Activated naive CD4-positive, alpha-beta T cell treated with anti-CD3 and anti-CD28 coated beads, Interleukin-2, amount 50 U/mL, for 72 hours (primary cell): ENCODE measurements at regions not wholly inside any gene's neighbourhood (a gene's known extent, or its start where the extent isn't known, plus 50 kb on each side); places are given as distances from the start of the nearest gene placed in this dataset.
"Not testable (repeated sequence)": the region's sequence is repeated elsewhere in the genome, so short reads cannot be mapped to it uniquely, and the experiment has no call there.

ENCODE experiments used
- ATAC-seq, 2 donors: fragments of 150-1000 bp; cut with Tn5 transposase; 2 replicates each; pipeline ENCODE4 v1.10.0; 2021; ENCODE audit warnings: mild to moderate bottlenecking in 2 of 2, moderate library complexity in 2 of 2
- DNase-seq, 2 donors: peaks; one replicate each; pipeline ENCODE4 v3.0.0; 2021 to 2022; ENCODE audit warnings: low spot score in 2 of 2
- H3K27ac Mint-ChIP-seq, 2 donors: one replicate each; pipeline ENCODE4 v1.8.0; 2022; ENCODE audit warnings: mild to moderate bottlenecking in 2 of 2, mixed read lengths in 2 of 2
- H3K36me3 Mint-ChIP-seq, 2 donors: one replicate each; pipeline ENCODE4 v1.8.0; 2022; ENCODE audit warnings: mixed read lengths in 2 of 2
- H3K9me3 Mint-ChIP-seq, 2 donors: one replicate each; pipeline ENCODE4 v1.8.0; 2022; ENCODE audit warnings: mixed read lengths in 2 of 2

GRCh38 chr4:189658259-189658658 lies 282.4 kb upstream of the FRG1 start:
- not testable (repeated sequence) for H3K36me3 Mint-ChIP-seq, H3K9me3 Mint-ChIP-seq, DNase-seq, H3K27ac Mint-ChIP-seq, ATAC-seq

- not testable (repeated sequence) for H3K27ac Mint-ChIP-seq, H3K36me3 Mint-ChIP-seq, ATAC-seq, DNase-seq, H3K9me3 Mint-ChIP-seq
Observed at GRCh38 chr4:189658831-189659230, 281.8 kb upstream of the FRG1 start.

GRCh38 chr4:189659287-189659686 lies 281.4 kb upstream of the FRG1 start:
- DNase-seq (no peak), ATAC-seq (peak in 1 of 2 donors; percentile 61)
- H3K27ac Mint-ChIP-seq: no peak overlapping the region
- H3K9me3 Mint-ChIP-seq: peaks cover 0 to 3% of the 10 kb centered on the region in 2 donors
- no peaks in the 10 kb centered on the region for H3K36me3 Mint-ChIP-seq

- Mint-ChIP-seq H3K36me3 (no peaks in the 10 kb centered on the region), H3K27ac (no peak overlapping the region), H3K9me3 (peaks cover 0 to 3% of the 10 kb centered on the region in 2 donors)
- no peak for ATAC-seq
- DNase-seq: no peak
Observed at GRCh38 chr4:189660722-189661360, 279.8 kb upstream of the FRG1 start.

- H3K36me3 Mint-ChIP-seq: no peaks in the 10 kb centered on the region
- H3K27ac Mint-ChIP-seq: no peak overlapping the region
- ATAC-seq (no peak), DNase-seq (no peak)
- no peaks in the 10 kb centered on the region for H3K9me3 Mint-ChIP-seq
Observed at GRCh38 chr4:189664693-189665250, 275.9 kb upstream of the FRG1 start.

- not testable (repeated sequence) for H3K36me3 Mint-ChIP-seq, H3K27ac Mint-ChIP-seq, DNase-seq, ATAC-seq, H3K9me3 Mint-ChIP-seq
Observed at GRCh38 chr4:189665712-189666305, 274.9 kb upstream of the FRG1 start.

- not testable (repeated sequence) for DNase-seq, H3K9me3 Mint-ChIP-seq, H3K36me3 Mint-ChIP-seq, ATAC-seq, H3K27ac Mint-ChIP-seq
Observed at GRCh38 chr4:189667386-189667785, 273.3 kb upstream of the FRG1 start.

- H3K36me3 Mint-ChIP-seq, H3K9me3 Mint-ChIP-seq, H3K27ac Mint-ChIP-seq, DNase-seq, ATAC-seq: not testable (repeated sequence)
Observed at GRCh38 chr4:189697675-189698245, 242.9 kb upstream of the FRG1 start.

GRCh38 chr4:189703000-189703399 lies 237.7 kb upstream of the FRG1 start:
- H3K36me3 Mint-ChIP-seq, DNase-seq, ATAC-seq, H3K27ac Mint-ChIP-seq, H3K9me3 Mint-ChIP-seq: not testable (repeated sequence)

- not testable (repeated sequence) for H3K27ac Mint-ChIP-seq, H3K36me3 Mint-ChIP-seq, DNase-seq, ATAC-seq, H3K9me3 Mint-ChIP-seq
Observed at GRCh38 chr4:189706821-189707220, 233.9 kb upstream of the FRG1 start.

GRCh38 chr4:189707227-189707626 lies 233.4 kb upstream of the FRG1 start:
- H3K27ac Mint-ChIP-seq, ATAC-seq, H3K36me3 Mint-ChIP-seq, H3K9me3 Mint-ChIP-seq, DNase-seq: not testable (repeated sequence)

GRCh38 chr4:189711956-189712355 lies 228.7 kb upstream of the FRG1 start:
- not testable (repeated sequence) for H3K36me3 Mint-ChIP-seq, H3K27ac Mint-ChIP-seq, DNase-seq, ATAC-seq, H3K9me3 Mint-ChIP-seq

- H3K36me3 Mint-ChIP-seq, H3K27ac Mint-ChIP-seq, ATAC-seq, DNase-seq, H3K9me3 Mint-ChIP-seq: not testable (repeated sequence)
Observed at GRCh38 chr4:189721016-189721993, 219.4 kb upstream of the FRG1 start.

GRCh38 chr4:189722324-189723003 lies 218.2 kb upstream of the FRG1 start:
- DNase-seq, H3K9me3 Mint-ChIP-seq, H3K36me3 Mint-ChIP-seq, H3K27ac Mint-ChIP-seq, ATAC-seq: not testable (repeated sequence)

- not testable (repeated sequence) for ATAC-seq, H3K36me3 Mint-ChIP-seq, H3K27ac Mint-ChIP-seq, H3K9me3 Mint-ChIP-seq, DNase-seq
Observed at GRCh38 chr4:189727982-189728638, 212.6 kb upstream of the FRG1 start.

- not testable (repeated sequence) for DNase-seq, H3K36me3 Mint-ChIP-seq, ATAC-seq, H3K27ac Mint-ChIP-seq
- peaks cover 0 to 24% of the 10 kb centered on the region in 2 donors for H3K9me3 Mint-ChIP-seq
Observed at GRCh38 chr4:189731989-189732388, 208.7 kb upstream of the FRG1 start.
